HG02840 (cell line): ENCODE measurements at regions not wholly inside any gene's neighbourhood (a gene's known extent, or its start where the extent isn't known, plus 50 kb on each side); places are given as distances from the start of the nearest gene placed in this dataset.

Source experiments
- ATAC-seq: cut with Tn5 transposase; IDR thresholded peaks from one replicate; pipeline ENCODE4 v1.9.1; 2021; ENCODE audit warnings: mild to moderate bottlenecking, moderate library complexity, moderate number of reproducible peaks; ENCODE audit not compliant: unreplicated experiment, low FRiP score

DNA sequence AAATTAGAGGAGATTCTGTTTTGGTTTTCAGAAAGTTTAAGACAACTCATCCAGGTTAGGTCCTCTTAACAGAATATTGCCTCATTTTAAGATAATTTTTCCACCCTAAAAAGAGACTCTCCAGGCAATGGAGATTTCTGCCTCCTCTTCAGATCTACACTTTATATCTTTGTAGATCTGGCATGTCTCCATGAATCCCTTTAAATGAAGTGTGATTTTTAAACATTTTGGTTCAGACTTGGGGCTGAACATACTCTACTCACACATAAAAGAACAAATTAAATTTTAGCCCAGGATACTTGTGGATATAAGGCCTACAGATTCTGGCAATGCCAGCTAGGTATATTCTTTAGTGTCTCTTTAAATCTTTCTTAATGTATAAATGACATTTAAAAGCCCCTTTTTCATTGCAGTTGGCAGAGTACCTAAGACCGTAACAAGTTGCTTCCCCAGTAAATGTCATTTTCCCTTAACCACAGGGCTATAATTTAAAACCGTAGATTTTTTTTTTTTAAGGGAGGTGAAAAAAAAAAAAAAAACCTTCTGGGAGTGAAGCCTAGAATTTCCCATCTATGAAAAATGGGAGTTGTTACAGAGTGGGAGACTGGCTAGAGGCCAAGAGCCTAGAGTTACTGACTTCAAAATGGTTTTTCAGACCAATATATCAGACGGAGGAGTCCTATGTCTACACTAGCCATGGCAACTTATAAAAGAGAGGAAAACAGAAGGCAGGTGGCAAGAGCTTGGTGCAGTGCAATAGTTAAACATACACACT is 207.8 kb upstream of the TARS1 start:
- no peak for ATAC-seq

DNA sequence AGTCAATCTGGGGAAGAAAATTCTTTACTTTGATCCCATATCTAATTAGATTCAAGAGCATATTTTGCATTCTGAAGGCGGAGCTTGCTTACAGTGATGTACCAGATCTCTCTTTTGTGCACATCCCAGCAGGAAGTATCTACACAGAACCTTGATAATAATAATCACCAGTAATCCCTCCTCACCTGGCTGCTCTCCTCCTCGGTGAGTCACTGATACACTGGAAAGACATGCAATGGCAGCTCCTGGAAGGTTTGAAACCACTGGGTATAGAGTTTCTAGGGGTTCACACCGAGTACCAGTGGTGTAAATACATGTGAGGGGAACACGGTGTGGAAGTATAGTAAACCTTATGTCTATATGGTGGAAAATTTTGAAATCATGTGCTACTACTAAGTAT is 205.5 kb upstream of the TARS1 start:
- ATAC-seq = no peak

DNA sequence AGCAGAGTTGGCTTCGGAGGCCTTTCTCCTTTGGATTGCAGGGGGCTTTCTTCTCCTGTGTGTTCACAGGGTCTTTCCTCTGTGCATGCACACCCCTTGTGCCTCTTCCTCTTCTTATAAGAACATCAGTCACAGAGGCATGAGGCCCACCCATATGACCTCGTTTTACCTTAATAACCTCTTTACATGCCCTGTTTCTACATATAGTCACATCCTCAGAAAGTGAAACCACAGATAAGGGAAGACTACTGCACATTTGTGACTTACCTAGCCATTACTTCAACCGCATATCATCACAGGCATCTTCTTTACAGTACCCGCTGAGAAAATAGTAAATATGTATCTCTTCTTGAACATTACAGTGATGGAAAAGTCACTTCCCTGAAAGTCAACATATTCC is 204.9 kb upstream of the TARS1 start:
- ATAC-seq = no peak

DNA sequence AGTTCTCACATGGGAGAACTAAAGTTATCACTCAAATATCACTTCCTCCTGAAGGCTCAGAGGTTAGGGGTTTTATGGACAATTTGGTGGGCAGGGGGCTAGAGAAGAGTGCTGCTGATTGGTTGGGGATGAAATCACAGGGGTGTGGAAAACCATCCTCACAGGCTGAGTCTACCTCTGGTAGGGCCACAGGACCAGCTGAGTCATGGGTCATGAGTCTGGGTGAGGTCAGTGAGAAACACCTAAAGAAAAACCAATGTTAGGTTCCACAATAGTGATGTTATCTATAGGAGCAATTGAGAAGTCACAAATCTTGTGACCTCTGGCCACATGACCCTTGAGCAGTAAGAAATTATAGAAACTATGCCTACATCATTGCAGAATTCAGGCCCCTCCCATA is 203.3 kb upstream of the TARS1 start:
- no peak for ATAC-seq

DNA sequence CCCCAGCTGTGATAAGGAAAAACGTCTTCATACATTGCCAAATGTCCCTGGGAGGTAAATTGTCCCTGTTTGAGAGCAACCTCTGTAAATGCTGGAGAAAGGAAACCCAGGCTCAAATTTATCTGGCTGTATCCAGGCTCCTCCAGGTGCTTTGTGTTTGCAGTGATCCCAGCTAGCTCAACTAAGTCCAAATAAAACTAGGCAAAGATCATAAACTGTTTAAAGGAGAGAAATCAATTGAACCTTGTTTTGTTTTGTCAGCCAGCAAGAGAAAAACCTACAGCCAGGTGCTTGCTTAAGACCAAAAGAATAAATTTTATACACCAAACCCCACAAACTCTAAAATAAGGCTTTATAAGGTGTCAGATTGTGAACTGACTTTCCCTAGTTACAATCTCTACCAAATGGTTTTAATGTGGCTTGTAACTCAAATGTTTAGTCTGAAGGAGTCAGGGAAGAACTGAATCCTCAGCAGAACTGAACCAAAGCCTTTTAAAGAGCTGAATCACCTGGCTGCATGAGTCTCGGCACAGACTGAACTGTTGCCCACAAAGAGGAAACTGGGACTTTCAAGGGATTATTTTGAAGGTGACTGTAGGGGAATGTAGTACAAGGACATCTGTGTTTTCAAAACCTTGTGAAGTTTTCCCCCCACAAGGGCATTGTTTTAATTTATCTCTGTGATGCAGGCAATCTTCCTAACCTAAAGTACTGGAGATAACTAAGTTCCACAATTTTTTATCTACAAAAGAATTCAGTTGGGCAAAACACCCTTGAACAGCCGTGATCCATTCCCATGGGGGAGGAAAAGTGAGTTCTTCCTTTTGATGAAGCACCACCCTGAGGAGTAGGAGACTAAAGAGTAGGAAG is 201.7 kb upstream of the TARS1 start:
- no peak for ATAC-seq

DNA sequence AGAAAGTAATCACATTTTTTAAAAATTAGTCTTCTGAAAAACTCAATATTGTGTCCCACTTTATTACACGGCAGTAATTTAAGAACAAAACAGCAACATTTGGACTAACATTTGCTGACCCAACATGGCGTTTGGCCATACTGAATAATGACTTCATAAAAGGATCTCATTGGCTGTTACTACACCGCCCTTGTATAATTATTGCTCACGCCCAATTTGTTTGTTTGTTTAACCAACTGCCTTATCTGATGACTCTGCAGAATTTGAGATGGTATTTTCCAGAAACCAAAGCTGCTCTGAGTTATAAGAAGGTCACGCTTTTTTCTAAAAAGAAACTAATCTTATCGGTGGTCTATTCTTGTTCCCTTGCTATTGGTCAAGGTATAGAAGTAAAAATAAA is 200.2 kb upstream of the TARS1 start:
- no peak for ATAC-seq

DNA sequence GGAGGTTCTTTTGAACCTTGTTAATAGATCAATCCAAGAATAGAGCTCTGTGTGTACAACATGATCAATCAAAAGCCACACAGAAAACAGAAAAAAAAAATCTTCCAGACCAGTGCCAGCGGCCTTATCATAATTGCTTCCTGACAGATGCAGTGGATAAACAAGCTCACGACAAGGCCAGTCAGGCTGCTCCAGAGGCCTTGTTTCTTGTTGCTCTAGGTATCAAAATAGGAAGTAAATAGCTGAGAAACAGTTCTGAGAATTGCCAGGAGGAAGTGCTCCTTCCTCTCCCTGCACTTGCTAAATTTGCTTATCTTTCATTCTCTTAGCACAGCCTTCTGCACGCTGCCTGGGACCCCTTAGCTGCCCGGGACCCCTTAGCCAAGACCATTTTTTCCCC is 199.0 kb upstream of the TARS1 start:
- no peak for ATAC-seq

DNA sequence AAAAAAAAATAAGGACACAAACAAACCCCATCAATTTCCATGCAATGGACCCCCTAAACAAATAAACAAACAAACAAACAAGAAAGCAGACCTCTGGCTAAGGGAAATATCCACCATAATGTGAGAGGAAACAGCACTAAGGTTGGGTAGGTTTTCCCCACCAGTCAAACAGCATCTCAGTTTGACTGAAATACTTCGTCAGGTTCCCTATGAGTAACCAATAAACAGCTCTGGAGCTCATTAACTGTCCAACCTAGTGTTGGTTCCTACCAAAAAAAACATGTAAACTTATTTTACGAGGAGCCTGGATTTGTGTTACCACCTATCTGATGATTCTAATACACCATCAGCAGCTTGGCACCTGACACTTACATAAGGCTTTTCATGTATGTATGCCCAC is 198.5 kb upstream of the TARS1 start:
- ATAC-seq = no peak

DNA sequence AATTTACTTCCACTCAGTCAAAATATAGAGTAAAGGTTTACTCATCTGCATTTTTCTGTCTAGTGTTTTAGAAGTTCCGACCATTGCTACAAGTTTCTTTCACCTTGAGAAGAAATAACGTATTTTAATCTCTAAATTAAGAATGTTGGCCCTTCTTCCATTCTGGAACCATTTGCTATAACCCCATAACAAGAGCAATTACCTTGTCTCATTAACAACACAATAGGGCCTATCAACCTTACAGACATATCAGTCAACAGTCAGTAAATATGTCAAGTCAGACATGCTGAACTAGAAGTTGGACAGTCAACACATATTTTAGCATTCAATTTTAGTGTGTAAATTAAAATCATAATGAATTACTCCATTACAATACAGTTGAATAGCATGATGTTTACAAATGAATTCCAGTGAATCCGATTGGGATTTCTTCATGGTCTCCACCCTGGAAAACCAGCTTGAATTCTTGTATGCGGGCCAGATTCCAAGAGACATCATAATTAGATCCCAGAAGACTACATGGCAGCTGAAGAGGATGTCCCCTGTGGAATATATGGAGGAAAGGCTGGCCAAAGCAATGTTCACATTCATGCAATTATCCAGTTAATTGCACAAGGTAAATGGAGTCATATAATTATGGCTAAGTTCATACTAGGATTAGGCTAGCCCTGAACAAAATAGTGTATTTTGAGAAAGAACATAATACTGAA is 196.2 kb upstream of the TARS1 start:
- ATAC-seq = no peak

DNA sequence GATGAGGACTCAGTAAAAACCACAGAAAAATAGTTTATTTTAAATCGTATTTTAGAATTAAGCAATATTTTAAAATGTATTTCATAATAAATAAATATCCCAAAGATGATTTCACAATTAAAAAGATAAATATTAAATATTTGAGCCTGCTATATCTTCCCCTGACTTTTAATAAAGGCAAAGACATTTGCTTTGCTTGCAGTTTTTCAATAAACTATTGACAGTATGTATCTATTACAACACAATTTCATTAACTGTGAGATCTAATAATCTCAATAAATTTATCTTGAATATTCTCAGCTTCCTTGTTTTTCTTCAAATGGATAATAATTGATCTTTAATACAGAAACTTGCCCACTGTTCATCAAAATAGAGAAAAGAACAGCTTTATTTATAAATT is 186.2 kb upstream of the TARS1 start:
- no peak for ATAC-seq

DNA sequence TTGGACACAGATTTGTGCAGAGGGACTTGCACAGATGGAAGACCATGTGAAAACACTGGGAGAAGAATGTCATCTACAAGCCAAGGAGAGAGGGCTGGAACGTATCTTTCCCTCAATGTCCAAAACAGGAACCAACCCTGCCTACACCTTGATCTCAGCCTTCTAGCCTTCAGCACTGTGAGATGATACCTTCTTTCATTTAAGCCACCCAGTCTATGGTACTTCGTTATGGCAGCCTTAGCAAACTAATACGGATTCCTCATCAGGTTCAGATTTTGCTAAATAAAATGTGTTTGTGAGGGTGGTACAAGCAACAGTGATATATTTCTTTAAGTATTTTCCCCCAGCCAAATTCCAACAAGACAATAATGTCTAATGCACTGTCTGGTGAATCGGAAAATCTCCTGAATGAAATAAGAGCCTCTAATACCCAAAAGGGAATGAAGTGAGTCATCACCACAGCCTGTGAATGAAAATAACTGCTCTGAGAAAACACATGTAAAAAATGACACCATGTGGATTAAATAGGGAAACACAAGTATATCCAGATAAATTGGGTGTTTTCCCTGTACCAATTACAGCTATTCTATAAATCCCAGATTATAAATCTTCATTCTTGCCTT is 182.8 kb upstream of the TARS1 start:
- no peak for ATAC-seq

DNA sequence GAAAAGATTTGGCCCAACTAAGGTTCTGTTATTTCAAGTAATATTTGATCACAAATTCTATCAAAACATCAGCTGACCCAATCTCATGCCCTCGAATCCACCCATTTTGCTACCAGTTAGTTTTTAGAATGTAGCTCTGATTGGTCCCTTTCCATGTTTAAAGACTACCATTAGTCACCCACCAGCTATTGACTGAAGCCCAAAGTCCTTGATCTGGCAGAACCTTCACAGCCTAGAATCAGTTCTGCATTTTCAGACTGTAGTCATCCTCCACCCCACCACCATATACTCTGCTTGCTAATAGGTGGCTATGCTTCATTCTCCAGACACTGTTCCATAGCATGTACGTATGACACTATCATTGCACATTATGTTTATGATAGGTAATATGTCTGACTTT is 182.2 kb upstream of the TARS1 start:
- ATAC-seq = no peak

DNA sequence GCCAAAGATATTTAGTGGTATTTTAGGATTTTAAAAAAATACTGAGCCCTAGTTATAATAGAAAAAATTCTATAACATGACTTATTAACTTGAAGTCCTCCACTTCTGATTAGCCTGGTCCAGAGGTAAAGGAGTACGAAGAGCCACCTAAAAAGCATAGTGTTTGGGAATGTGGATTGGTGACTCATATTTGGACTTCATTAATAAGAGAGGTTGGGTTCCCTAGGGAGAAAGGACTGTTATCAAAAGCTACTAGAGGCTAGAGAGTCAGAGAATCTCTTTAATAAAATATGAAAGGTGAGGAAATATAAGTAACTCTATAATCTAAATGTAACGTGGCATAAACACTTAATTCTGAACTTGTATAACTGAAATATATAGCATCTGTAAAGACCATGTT is 180.7 kb upstream of the TARS1 start:
- no peak for ATAC-seq

DNA sequence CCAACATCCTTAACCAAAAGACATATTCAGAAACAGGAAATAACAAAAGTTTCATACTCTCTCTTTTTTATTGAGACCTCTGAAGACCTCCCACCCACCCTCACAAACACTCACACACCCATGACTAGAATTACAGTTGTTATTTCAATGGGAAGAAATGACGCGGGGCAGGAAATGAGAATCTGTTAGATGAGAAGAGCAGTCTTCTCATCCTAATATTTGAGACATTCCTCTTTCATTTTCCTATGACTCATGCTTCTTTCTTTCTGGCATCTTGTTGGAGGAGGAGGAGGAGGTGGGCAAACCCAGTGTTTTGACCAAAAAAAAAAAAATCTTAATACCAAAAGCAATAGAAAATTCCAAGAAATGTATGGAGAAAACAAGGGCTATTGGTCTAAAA is 179.5 kb upstream of the TARS1 start:
- ATAC-seq = no peak

DNA sequence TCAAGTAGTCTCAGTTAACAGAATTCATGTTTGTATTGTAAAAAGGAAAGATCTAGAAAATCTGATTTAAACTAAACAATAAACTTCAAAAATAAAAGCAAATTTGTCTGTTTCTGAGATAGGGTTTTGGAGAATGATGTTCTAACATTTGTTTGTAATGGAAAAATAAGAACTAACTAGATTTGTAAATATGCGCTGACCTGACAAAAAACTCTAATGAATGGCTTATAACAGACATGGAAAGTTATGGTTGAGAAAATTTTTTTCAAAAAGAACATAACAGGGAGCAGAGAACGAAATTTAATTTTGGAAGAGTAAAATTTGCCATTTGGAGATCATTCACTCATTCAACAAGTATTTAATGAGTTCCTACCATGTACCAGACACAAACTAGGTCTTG is 179.0 kb upstream of the TARS1 start:
- no peak for ATAC-seq

DNA sequence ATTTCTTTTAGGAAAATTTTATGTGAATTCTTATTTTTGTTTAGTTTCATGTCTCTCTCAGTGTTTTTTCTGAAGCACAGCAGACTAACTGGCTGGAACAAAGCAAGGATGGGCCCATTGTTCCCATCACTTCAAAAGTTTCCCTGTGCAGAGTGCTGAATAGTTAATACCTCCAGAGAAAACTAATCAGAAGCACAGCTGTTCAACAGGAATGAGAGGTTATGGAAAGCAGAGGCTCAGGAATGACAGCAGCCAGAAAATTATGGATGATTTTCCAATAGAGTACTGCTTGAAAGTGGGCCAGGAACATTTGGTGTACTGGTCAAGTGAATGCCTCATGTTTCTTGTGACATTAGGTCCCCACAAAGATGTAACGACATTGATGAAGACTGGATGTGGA is 173.0 kb upstream of the TARS1 start:
- ATAC-seq = no peak

DNA sequence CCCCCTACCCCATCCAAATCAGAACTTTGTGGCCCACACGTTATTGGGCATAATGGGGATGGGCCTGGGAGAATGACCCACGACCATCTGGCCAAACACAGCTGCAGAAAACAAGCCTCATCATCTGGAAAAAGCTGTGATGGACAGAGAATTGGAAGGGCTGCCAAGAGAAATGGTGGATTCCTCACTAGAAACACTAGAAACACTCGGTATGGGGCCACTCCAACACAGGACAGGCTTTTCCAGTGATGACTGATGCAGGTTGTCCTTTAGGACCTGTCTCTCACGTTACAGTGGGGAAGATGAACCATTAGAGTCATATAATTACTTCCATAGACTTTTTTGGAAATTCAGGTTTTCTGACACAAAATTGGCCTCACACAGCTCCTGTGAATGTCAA is 172.4 kb upstream of the TARS1 start:
- ATAC-seq = no peak

DNA sequence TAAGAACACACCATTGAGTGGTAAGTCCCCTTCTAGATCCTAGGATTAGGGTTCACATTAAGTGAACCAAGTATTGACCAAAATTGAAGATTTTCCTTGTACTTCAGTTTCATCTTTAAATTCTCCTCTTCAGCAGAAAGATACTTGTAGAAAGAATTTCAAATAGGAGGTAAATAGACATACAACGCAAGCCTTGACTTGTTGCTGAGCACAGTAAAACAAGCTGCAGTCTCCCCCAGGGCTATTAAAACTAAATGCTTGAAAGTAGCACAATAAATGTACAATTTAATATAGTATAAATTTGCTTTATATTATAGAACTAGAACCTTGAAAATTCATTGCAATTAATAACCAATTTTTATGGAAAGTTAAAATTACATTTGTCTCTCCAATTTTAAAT is 170.1 kb upstream of the TARS1 start:
- no peak for ATAC-seq

DNA sequence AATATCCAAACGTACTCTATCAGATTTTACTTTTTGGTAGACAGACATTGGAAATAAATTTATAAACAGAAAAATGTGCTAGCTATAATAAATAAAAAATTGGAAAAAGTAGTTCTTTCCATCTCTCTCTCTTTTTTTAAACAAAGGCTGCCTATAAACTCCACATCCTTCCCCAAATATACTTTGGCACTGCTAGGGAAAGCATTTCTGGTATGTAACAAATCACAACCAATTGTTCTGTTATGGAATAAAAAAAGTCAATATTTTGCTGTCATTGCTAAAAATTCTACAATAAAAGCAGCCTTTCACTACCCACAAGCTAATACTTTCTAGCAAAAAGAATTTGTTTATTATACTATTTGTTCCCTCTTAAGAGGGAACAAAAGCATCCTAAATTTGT is 169.2 kb upstream of the TARS1 start:
- no peak for ATAC-seq

DNA sequence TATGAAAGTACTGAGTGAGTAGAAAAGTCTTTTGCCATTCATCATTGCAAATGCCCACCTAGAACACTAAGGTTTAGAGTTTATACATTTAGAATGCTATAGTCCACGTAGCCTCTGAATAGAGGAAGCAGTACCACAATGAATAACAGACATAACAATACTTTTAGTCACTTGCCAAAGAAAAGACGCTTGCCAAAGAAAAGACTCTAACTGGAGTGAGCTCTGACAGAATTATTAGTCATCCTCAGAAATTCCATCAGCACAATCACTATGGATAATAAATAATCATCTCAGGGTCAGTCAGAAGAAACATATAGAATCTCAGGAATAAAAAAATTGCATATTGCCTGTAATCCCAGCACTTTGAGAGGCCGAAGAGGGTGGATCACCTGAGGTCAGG is 168.5 kb upstream of the TARS1 start:
- ATAC-seq = no peak

DNA sequence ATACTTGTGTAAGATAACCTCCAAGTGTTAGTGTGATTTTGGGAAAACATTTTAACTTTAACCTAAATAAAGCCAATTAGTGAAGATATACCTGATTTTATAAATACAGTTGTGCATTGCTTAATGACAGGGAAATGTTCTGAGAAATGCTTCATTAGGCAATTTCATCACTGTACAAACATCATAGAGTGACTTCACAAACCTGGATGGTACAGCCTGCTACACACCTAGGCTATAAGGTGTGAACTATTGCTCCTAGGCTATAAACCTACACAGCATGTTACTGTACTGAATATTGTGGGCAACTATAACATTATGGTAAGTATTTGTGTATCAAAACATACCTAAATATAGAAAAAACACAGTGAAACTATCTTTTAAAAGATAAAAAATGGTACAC is 166.8 kb upstream of the TARS1 start:
- ATAC-seq = no peak
